Keratinocyte (primary cell): ENCODE measurements at regions not wholly inside any gene's neighbourhood (a gene's known extent, or its start where the extent isn't known, plus 50 kb on each side); places are given as distances from the start of the nearest gene placed in this dataset.
"Not testable (repeated sequence)": the region's sequence is repeated elsewhere in the genome, so short reads cannot be mapped to it uniquely, and the experiment has no call there.

ENCODE experiments used
- DNase-seq: peaks from one replicate; pipeline ENCODE4 v3.0.0-alpha.2; 2011; ENCODE audit warnings: low read depth, missing footprints, low spot score
- FAIRE-seq: peaks from 2 replicates; lab custom pipeline; 2011; peaks lifted over from hg19 to GRCh38; lab: Jason Lieb, UNC
- H2AFZ ChIP-seq: 2 replicates; pipeline ENCODE4 v1.6.0; 2012; ENCODE audit warnings: low read length, control low read depth, inconsistent platforms; ENCODE audit not compliant: control insufficient read depth
- H3K27ac ChIP-seq: 2 replicates; pipeline ENCODE4 v1.5.1; 2011; ENCODE audit warnings: low read length; ENCODE audit not compliant: control insufficient read depth, insufficient read depth
- H3K27me3 ChIP-seq: 3 replicates; pipeline ENCODE4 v1.6.0; 2011; ENCODE audit warnings: low read length; ENCODE audit not compliant: control insufficient read depth, insufficient read depth; ENCODE audit errors: extremely low read depth
- H3K36me3 ChIP-seq, 2 experiments: 2 replicates in 1 of 2; 3 replicates in 1 of 2; pipeline ENCODE4 v1.5.1; 2011; ENCODE audit warnings: low read length in 2 of 2, mild to moderate bottlenecking in 1 of 2; ENCODE audit not compliant: control insufficient read depth in 2 of 2, insufficient read depth in 2 of 2; ENCODE audit errors: extremely low read depth in 1 of 2
- H3K4me1 ChIP-seq: 3 replicates; pipeline ENCODE4 v1.5.1; 2011; ENCODE audit warnings: low read length; ENCODE audit not compliant: control insufficient read depth, insufficient read depth; ENCODE audit errors: extremely low read depth
- H3K4me2 ChIP-seq: 3 replicates; pipeline ENCODE4 v1.6.0; 2011; ENCODE audit warnings: low read depth, low read length; ENCODE audit not compliant: control insufficient read depth, insufficient read depth; ENCODE audit errors: extremely low read depth
- H3K4me3 ChIP-seq, 3 experiments: fragments of 200-600 bp in 1 of 3; sonication (generic) in 1 of 3; 2 replicates in 2 of 3; 3 replicates in 1 of 3; pipeline ENCODE4 v1.5.1; 2011 to 2016; ENCODE audit warnings: low read length in 3 of 3, mild to moderate bottlenecking in 3 of 3, control low read depth in 2 of 3, inconsistent platforms in 1 of 3, low read depth in 1 of 3, mixed read lengths in 1 of 3, mixed run types in 1 of 3, moderate library complexity in 1 of 3; ENCODE audit not compliant: control insufficient read depth in 2 of 3, insufficient read depth in 2 of 3; ENCODE audit errors: extremely low read depth in 1 of 3
- H3K79me2 ChIP-seq: 2 replicates; pipeline ENCODE4 v1.6.0; 2012; ENCODE audit warnings: low read length; ENCODE audit not compliant: control insufficient read depth, insufficient read depth
- H3K9ac ChIP-seq: 3 replicates; pipeline ENCODE4 v1.6.0; 2011; ENCODE audit warnings: low read length; ENCODE audit not compliant: control insufficient read depth, insufficient read depth; ENCODE audit errors: extremely low read depth
- H3K9me1 ChIP-seq: 3 replicates; pipeline ENCODE4 v1.6.0; 2011; ENCODE audit warnings: low read length; ENCODE audit not compliant: control insufficient read depth, insufficient read depth; ENCODE audit errors: extremely low read depth
- H3K9me3 ChIP-seq: 2 replicates; pipeline ENCODE4 v1.5.1; 2012; ENCODE audit warnings: low read depth, low read length; ENCODE audit not compliant: control insufficient read depth
- H4K20me1 ChIP-seq: 3 replicates; pipeline ENCODE4 v1.6.0; 2011; ENCODE audit warnings: low read length; ENCODE audit not compliant: control insufficient read depth, insufficient read depth; ENCODE audit errors: extremely low read depth
- EZH2 ChIP-seq: IDR thresholded peaks from one replicate; pipeline ENCODE4 v1.6.1; 2012; ENCODE audit warnings: inconsistent platforms, mild to moderate bottlenecking, low read length, moderate library complexity
- dilution Hi-C: fragments of 300-500 bp; cut with MboI; formaldehyde crosslinking; loops from one replicate; pipeline ENCODE4 v1.7.0; 2020; ENCODE audit warnings: low sequenced_read_pairs; ENCODE audit not compliant: extremely low pct_ligation_motif_present
- TF ChIP-seq, protein P1 (sequence below), 3 experiments: IDR thresholded peaks in 1 of 3; conservative IDR thresholded peaks in 1 of 3; optimal IDR thresholded peaks in 1 of 3; 2 replicates in 2 of 3; 3 replicates in 1 of 3; pipeline versions ENCODE3 to v1.5.1; 2011; ENCODE audit warnings: low read length in 3 of 3, mild to moderate bottlenecking in 3 of 3, moderate library complexity in 2 of 3, control low read depth in 1 of 3, inconsistent platforms in 1 of 3; ENCODE audit not compliant: insufficient read depth in 2 of 3; ENCODE audit errors: extremely low read depth in 1 of 3

DNA sequence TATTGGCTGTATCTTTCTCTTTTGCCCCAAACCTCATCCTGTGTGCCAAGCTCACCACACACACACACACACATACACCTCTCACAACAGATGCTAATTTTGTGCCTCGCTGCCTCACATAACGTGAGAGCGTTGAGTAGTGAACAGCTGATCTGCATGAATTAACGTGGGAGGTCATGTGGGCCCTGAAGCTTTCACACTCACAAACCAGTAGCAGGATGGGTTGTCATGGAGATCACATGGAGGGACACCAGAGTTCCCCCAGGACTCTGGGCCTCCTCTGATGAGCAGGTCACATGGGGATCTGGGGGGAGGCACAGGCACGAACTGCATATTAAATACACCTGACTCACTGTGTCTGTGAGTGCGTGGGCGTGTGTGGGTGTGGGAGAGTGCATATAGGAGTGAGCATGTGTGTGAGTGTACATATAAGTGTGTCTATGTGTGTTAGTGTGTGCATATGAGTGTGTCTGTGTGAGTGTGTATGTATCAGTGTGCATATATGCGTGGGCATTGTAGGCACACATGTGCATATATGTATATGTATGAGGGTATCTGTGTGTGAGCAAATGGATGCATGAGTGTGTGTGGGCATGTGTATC lies 62.7 kb upstream of the SULF2 start:
- no peak for DNase-seq
- TF ChIP-seq, protein P1, sequence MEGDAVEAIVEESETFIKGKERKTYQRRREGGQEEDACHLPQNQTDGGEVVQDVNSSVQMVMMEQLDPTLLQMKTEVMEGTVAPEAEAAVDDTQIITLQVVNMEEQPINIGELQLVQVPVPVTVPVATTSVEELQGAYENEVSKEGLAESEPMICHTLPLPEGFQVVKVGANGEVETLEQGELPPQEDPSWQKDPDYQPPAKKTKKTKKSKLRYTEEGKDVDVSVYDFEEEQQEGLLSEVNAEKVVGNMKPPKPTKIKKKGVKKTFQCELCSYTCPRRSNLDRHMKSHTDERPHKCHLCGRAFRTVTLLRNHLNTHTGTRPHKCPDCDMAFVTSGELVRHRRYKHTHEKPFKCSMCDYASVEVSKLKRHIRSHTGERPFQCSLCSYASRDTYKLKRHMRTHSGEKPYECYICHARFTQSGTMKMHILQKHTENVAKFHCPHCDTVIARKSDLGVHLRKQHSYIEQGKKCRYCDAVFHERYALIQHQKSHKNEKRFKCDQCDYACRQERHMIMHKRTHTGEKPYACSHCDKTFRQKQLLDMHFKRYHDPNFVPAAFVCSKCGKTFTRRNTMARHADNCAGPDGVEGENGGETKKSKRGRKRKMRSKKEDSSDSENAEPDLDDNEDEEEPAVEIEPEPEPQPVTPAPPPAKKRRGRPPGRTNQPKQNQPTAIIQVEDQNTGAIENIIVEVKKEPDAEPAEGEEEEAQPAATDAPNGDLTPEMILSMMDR (optimal IDR thresholded peaks at IDR 0.05 in 1 of 3, IDR thresholded peaks at IDR 0.05 in 1 of 3, conservative IDR thresholded peaks at IDR 0.05 in 1 of 3; ENCODE audit: extremely low read depth in 1 of 3, insufficient read depth in 2 of 3, low read length in 3 of 3) = no peak
- TF ChIP-seq EZH2 = no peak

DNA sequence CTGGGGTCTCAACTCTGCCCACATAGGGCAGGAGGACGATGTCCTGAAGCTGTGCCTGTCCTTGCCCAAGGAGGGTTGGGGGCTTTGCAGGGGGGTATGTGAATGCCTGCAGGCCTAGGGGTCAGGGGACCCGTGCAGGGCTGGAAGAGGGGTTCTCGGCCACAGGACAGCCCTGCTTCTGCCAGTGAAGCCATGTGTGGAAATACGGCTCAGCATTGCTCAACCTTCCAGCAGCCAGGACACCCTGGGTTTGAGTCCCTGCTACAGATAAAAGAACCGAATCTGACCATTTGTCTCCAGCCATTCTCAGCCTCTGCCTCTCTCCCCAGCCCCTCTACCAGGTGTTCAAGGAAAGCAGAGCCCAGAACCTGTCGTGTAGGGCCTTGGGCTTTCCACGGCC lies 61.9 kb upstream of the SULF2 start:
- H3K36me3 ChIP-seq, FAIRE-seq, H3K9me3 ChIP-seq, H3K9ac ChIP-seq, H3K4me2 ChIP-seq, H3K27me3 ChIP-seq, H3K9me1 ChIP-seq, H3K4me3 ChIP-seq, H3K79me2 ChIP-seq, H4K20me1 ChIP-seq, dilution Hi-C loops, H3K27ac ChIP-seq, DNase-seq, H2AFZ ChIP-seq: not testable (repeated sequence)
- peaks cover 41% of the 10 kb centered on the region for H3K4me1 ChIP-seq

More for the DNA sequence above, 62.7 kb upstream of the SULF2 start:
- no peak overlapping the region for H3K9ac ChIP-seq
- dilution Hi-C loops = no loop called here
- H3K27ac ChIP-seq = no peak overlapping the region
- no peak overlapping the region for H3K4me3 ChIP-seq
- no peaks in the 10 kb centered on the region for H3K36me3 ChIP-seq
- H2AFZ ChIP-seq = no peak overlapping the region
- H3K9me3 ChIP-seq = no peaks in the 10 kb centered on the region
- peaks cover 41% of the 10 kb centered on the region for H3K4me1 ChIP-seq
- no peaks in the 10 kb centered on the region for H3K79me2 ChIP-seq
- FAIRE-seq = no peak
- no peak overlapping the region for H3K4me2 ChIP-seq
- no peaks in the 10 kb centered on the region for H3K27me3 ChIP-seq
- H3K9me1 ChIP-seq = no peaks in the 10 kb centered on the region
- H4K20me1 ChIP-seq = no peaks in the 10 kb centered on the region

DNA sequence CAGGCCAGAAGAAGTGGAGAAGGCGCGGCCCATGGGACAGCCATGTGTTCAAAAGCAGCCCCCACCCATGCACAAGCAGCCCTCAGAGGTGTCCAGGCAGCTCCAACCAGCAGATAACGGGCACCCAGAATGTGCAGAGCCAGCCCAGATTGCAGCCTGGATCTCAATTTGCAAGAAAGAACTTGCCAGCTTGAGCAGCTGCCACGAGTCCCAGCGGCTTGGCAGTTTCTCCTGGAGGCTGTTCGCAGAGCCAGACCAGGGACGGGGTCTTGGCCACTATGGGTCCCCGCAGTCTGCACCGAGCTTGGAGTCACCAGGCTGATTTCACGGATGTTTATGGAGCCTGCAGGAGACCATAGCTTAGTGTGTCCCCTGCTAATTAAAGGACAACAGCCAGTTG lies 61.4 kb upstream of the SULF2 start:
- H3K27me3 ChIP-seq, H3K79me2 ChIP-seq, H3K9me3 ChIP-seq, FAIRE-seq, H3K9me1 ChIP-seq, H3K36me3 ChIP-seq, dilution Hi-C loops, H3K27ac ChIP-seq, H2AFZ ChIP-seq, H3K4me2 ChIP-seq, H4K20me1 ChIP-seq, DNase-seq, H3K4me3 ChIP-seq: not testable (repeated sequence)
- Histone ChIP-seq H3K4me1 (peaks cover 41% of the 10 kb centered on the region), H3K9ac (peak overlapping the region; percentile 28)

DNA sequence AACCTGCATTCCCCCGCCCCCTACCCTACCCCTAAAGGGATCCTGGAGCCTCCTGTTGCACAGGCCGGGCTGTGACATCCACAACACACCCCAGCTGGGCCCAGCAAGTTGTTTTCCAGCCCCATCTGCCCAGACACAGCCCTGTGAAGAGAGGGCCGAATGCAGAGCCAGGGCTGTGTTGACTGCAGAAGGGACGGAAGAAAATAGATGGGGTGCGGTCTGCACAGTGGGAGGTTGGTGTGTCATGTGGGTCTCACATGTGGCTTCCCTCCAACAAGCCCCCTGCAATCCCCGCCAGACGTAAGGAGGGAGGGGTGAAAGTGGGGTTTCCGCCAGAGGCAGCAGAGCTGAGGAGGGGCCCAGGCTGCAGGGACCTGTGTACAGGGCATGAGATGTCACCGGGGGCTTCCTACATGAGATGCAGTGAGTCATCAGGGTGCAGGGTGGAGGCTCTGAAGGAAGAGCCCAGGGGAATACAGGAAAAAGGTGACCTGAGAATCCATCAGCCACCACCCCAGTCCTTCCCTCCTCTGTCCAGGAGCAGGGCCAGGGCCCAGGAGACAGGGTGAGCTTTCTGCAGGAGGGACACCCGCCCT lies 60.2 kb upstream of the SULF2 start:
- H3K4me1 ChIP-seq = peaks cover 41% of the 10 kb centered on the region
- H3K79me2 ChIP-seq, H3K27me3 ChIP-seq, H3K9me1 ChIP-seq, H3K36me3 ChIP-seq, H3K9me3 ChIP-seq, H3K27ac ChIP-seq, H2AFZ ChIP-seq, FAIRE-seq, H4K20me1 ChIP-seq, dilution Hi-C loops, H3K4me3 ChIP-seq, DNase-seq: not testable (repeated sequence)
- peak overlapping the region; percentile 37 for H3K9ac ChIP-seq
- peak overlapping the region; percentile 10 for H3K4me2 ChIP-seq
